ENCODE measurements at regions not wholly inside any gene's neighbourhood (a gene's known extent, or its start where the extent isn't known, plus 50 kb on each side); places are given as distances from the start of the nearest gene placed in this dataset.

DNA sequence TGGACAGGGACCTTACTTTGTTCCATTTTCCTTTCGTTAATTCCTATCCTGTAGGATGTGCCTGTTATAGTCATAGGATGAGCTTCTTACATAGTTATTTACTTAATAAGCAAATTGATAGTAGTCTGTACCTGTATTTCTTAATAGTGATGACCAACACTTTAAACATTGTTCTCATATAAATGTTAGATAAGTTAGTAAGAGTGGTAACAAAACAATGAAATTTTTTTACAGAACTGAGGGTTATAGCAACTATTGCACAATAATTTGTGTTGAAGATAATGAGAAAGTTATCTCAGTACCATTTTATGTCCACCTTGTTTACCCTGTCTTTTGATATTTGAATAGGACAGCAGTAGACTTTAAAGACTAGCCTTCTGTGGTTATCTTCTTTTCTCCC lies 162.9 kb upstream of the ELL2 start:
- ChIA-PET CTCF (no interaction called here), POLR2A (no interaction called here)
- no peak for DNase-seq (ENCODE audit: extremely low spot score)
- TF ChIP-seq, protein P1, sequence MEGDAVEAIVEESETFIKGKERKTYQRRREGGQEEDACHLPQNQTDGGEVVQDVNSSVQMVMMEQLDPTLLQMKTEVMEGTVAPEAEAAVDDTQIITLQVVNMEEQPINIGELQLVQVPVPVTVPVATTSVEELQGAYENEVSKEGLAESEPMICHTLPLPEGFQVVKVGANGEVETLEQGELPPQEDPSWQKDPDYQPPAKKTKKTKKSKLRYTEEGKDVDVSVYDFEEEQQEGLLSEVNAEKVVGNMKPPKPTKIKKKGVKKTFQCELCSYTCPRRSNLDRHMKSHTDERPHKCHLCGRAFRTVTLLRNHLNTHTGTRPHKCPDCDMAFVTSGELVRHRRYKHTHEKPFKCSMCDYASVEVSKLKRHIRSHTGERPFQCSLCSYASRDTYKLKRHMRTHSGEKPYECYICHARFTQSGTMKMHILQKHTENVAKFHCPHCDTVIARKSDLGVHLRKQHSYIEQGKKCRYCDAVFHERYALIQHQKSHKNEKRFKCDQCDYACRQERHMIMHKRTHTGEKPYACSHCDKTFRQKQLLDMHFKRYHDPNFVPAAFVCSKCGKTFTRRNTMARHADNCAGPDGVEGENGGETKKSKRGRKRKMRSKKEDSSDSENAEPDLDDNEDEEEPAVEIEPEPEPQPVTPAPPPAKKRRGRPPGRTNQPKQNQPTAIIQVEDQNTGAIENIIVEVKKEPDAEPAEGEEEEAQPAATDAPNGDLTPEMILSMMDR (IDR thresholded peaks at IDR 0.05; ENCODE audit: control extremely low read depth, extremely low read depth, low read depth, missing control alignments) = no peak

DNA sequence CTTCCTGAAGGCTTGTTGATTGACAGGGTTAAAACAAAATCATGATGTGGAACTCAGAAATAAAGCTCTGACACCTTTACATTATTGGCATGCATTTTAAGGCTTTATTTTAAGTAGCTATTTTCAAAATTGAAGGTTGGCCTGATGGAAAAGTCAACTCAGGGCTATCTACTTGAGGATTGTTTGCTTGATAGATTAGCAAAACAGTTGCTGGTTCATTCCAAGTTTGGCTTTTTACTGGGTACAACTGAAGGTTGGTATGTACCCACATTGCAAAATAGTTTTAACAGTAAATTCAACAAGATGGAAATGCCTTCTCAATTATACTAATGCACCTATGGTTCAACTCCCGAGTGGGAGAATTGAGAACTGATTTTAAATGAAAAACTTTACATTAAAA lies 161.8 kb upstream of the ELL2 start:
- ChIA-PET CTCF (no interaction called here), POLR2A (no interaction called here)
- no peak for DNase-seq (ENCODE audit: extremely low spot score)
- TF ChIP-seq, protein P1 (IDR thresholded peaks at IDR 0.05; ENCODE audit: control extremely low read depth, extremely low read depth, low read depth, missing control alignments) = no peak

DNA sequence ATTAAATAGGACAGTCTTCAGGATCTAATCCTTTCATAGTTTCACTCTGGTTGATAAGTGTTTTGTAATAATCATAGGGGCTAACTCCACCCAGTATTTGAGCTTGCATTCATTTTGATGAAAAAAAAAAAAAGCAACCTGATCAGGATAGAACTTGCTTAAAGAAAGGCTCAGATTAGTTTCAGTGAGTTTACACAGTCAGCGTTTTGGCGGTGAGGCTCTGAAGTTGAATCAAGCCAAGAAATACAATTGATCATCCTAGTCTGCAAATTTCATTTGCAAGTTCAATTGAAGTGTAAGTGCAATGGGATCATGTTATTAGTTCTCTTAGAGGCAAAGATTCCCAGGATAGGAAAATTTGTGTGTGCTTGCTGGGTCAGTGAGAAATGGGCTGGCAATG lies 159.7 kb upstream of the ELL2 start:
- TF ChIP-seq, protein P1 (IDR thresholded peaks at IDR 0.05; ENCODE audit: control extremely low read depth, extremely low read depth, low read depth, missing control alignments) = no peak
- no peak for DNase-seq (ENCODE audit: extremely low spot score)
- CTCF ChIA-PET = interaction anchor here (1.1 kb wide), 1 partner anchor 13 kb away, joined by 4 read pairs; no protein-coding TSS in a partner anchor
- POLR2A ChIA-PET = no interaction called here

GRCh38 chr5:96120120-96120519 lies 158.5 kb upstream of the ELL2 start:
- POLR2A ChIA-PET = no interaction called here
- CTCF ChIA-PET = interaction anchor here (1.4 to 2.0 kb wide), 3 partner anchors 17 to 39 kb away, joined by 3 to 9 read pairs (median 4); no protein-coding TSS in a partner anchor
- TF ChIP-seq, protein P1 (IDR thresholded peaks at IDR 0.05; ENCODE audit: control extremely low read depth, extremely low read depth, low read depth, missing control alignments) = no peak
- DNase-seq (ENCODE audit: extremely low spot score) = no peak

- CTCF ChIA-PET = interaction anchor here (1.3 kb wide), 1 partner anchor 64 kb away, joined by 3 read pairs; no protein-coding TSS in a partner anchor
Measured at GRCh38 chr5:96117771-96118651, 156.4 kb upstream of the ELL2 start.

DNA sequence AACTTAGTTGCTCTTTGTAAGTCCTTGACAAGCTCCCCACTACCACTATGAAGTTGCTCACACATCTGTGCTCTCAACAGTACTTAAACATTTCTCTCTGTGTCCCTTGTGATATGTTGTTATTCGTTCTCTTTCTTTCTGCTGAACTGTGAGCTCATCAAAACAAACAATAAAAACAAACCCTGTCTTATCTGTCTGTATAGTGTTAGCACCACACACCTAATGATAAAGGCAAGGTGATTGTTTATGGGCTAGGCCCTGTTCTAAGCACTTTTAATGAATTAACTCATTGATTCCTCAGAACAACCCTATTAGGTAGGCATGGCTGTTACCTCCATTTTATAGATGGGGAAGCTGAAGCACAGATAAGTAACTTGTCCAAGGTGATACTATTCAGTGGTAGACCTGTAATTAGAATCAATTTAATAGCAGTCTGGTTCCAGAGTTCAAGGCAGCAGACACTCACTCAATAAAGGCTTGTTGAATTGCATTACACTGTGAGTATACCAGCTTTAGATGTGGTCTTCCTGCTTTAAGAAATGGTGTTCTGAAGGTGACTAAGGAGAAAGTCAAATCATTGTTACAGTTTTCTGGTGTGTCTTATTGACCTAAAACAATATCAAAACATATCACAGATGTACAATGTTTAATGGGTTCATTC lies 153.6 kb upstream of the ELL2 start:
- POLR2A ChIA-PET = no interaction called here
- no peak for DNase-seq (ENCODE audit: extremely low spot score)
- TF ChIP-seq, protein P1 (IDR thresholded peaks at IDR 0.05; ENCODE audit: control extremely low read depth, extremely low read depth, low read depth, missing control alignments) = no peak
- CTCF ChIA-PET = interaction anchor here (1.1 to 2.5 kb wide), 4 partner anchors 12 to 59 kb away, joined by 3 to 7 read pairs (median 5); no protein-coding TSS in a partner anchor

More at GRCh38 chr5:96117771-96118651, 156.4 kb upstream of the ELL2 start:
- POLR2A ChIA-PET = no interaction called here
- TF ChIP-seq, protein P1 (IDR thresholded peaks at IDR 0.05; ENCODE audit: control extremely low read depth, extremely low read depth, low read depth, missing control alignments) = no peak
- DNase-seq (ENCODE audit: extremely low spot score) = no peak
